IMR-90 (cell line): ENCODE measurements at regions not wholly inside any gene's neighbourhood (a gene's known extent, or its start where the extent isn't known, plus 50 kb on each side); places are given as distances from the start of the nearest gene placed in this dataset.

Experiments used
- ATAC-seq: fragments of 200-7000 bp; cut with Tn5 transposase; 2 replicates; pipeline ENCODE4 v1.9.1; 2020; ENCODE audit warnings: low read depth, mild to moderate bottlenecking, moderate library complexity
- BruUV-seq: library from RNA; stranded (reverse); fragments of 400-500 nt; replicated peaks from 2 replicates; lab custom pipeline; 2021; lab: Mats Ljungman, UMichigan
- CTCF ChIA-PET: fragments of 300-600 bp; formaldehyde crosslinking; extraction: SDS; loops from one replicate; lab custom pipeline; 2021; ENCODE audit warnings: antibody characterized with exemption; lab: Yijun Ruan, JAX
- POLR2A ChIA-PET: fragments of 300-600 bp; sonication (Branson Sonifier 250); formaldehyde crosslinking; loops from one replicate; lab custom pipeline; 2022; ENCODE audit warnings: antibody characterized with exemption; ENCODE audit not compliant: unreplicated experiment; lab: Charles Lee
- DNase-seq: peaks from one replicate; pipeline ENCODE4 v3.0.0; 2013
- H2AFZ ChIP-seq: replicated peaks from 2 replicates; pipeline ENCODE3; 2013; ENCODE audit warnings: low read length, mild to moderate bottlenecking; ENCODE audit not compliant: poor library complexity
- H2AK5ac ChIP-seq: 2 replicates; pipeline ENCODE4 v1.6.1; 2013; ENCODE audit warnings: low read depth, low read length, inconsistent platforms
- H2AK9ac ChIP-seq: replicated peaks from 2 replicates; pipeline ENCODE3; 2013; ENCODE audit warnings: mild to moderate bottlenecking, low read depth, low read length, moderate library complexity; ENCODE audit not compliant: poor library complexity
- H2BK120ac ChIP-seq: 2 replicates; pipeline ENCODE4 v1.6.1; 2013; ENCODE audit warnings: low read depth, low read length, inconsistent platforms
- H2BK15ac ChIP-seq: 3 replicates; pipeline ENCODE4 v1.6.1; 2013; ENCODE audit warnings: low read depth, low read length, inconsistent platforms
- H2BK20ac ChIP-seq: 2 replicates; pipeline ENCODE4 v1.6.1; 2013; ENCODE audit warnings: low read depth, mild to moderate bottlenecking, inconsistent platforms, low read length, moderate library complexity
- H2BK5ac ChIP-seq: 2 replicates; pipeline ENCODE4 v1.6.1; 2013; ENCODE audit warnings: mild to moderate bottlenecking, low read depth, low read length, inconsistent platforms; ENCODE audit not compliant: poor library complexity, severe bottlenecking
- H3K14ac ChIP-seq: replicated peaks from 2 replicates; pipeline ENCODE4 v1.6.1; 2013; ENCODE audit warnings: low read depth, low read length, inconsistent platforms
- H3K18ac ChIP-seq: 2 replicates; pipeline ENCODE4 v1.6.1; 2013; ENCODE audit warnings: low read depth, low read length, control low read depth
- H3K23ac ChIP-seq: 2 replicates; pipeline ENCODE4 v1.6.1; 2013; ENCODE audit warnings: low read depth, low read length, inconsistent platforms
- H3K27ac ChIP-seq: 2 replicates; pipeline ENCODE4 v1.5.1; 2013; ENCODE audit warnings: mild to moderate bottlenecking, control low read depth, low read length; ENCODE audit not compliant: insufficient read depth
- H3K27me3 ChIP-seq: 2 replicates; pipeline ENCODE4 v1.6.1; 2013; ENCODE audit warnings: low read length; ENCODE audit not compliant: control insufficient read depth, insufficient read depth
- H3K36me3 ChIP-seq: 2 replicates; pipeline ENCODE4 v1.6.1; 2013; ENCODE audit warnings: low read length, mixed read lengths; ENCODE audit not compliant: control insufficient read depth, insufficient read depth
- H3K4ac ChIP-seq: 2 replicates; pipeline ENCODE4 v1.6.1; 2013; ENCODE audit warnings: low read depth, low read length, inconsistent platforms
- H3K4me1 ChIP-seq: 2 replicates; pipeline ENCODE4 v1.6.1; 2013; ENCODE audit warnings: low read length, mixed read lengths; ENCODE audit not compliant: control insufficient read depth, insufficient read depth
- H3K4me2 ChIP-seq: 2 replicates; pipeline ENCODE4 v1.6.1; 2013; ENCODE audit warnings: low read depth, mild to moderate bottlenecking, control low read depth, low read length, moderate library complexity
- H3K4me3 ChIP-seq: 2 replicates; pipeline ENCODE4 v1.5.1; 2013; ENCODE audit warnings: low read depth, mild to moderate bottlenecking, control low read depth, low read length, moderate library complexity; ENCODE audit not compliant: insufficient read depth
- H3K56ac ChIP-seq: 2 replicates; pipeline ENCODE4 v1.6.1; 2013; ENCODE audit warnings: low read length, inconsistent platforms; ENCODE audit not compliant: insufficient read depth; ENCODE audit errors: extremely low read depth
- H3K79me1 ChIP-seq, 2 experiments: 2 replicates each; pipeline ENCODE4 v1.6.1; 2013; ENCODE audit warnings: low read length in 2 of 2, inconsistent platforms in 1 of 2, low read depth in 1 of 2
- H3K9ac ChIP-seq: 2 replicates; pipeline ENCODE4 v1.6.1; 2013; ENCODE audit warnings: low read depth, low read length, control low read depth
- H3K9me1 ChIP-seq: 2 replicates; pipeline ENCODE4 v1.6.1; 2013; ENCODE audit warnings: low read length, inconsistent platforms; ENCODE audit not compliant: insufficient read depth
- H3K9me3 ChIP-seq: 2 replicates; pipeline ENCODE4 v1.6.1; 2013; ENCODE audit warnings: low read length; ENCODE audit not compliant: control insufficient read depth, insufficient read depth
- H4K20me1 ChIP-seq: 2 replicates; pipeline ENCODE4 v1.6.1; 2013; ENCODE audit warnings: low read length, inconsistent platforms; ENCODE audit not compliant: insufficient read depth
- H4K5ac ChIP-seq: 2 replicates; pipeline ENCODE4 v1.6.1; 2013; ENCODE audit warnings: mild to moderate bottlenecking, low read depth, low read length, control low read depth
- H4K8ac ChIP-seq, 2 experiments: 2 replicates each; pipeline ENCODE4 v1.6.1; 2013; ENCODE audit warnings: low read depth in 2 of 2, low read length in 2 of 2, control low read depth in 1 of 2, inconsistent platforms in 1 of 2
- H4K91ac ChIP-seq: 2 replicates; pipeline ENCODE4 v1.6.1; 2013; ENCODE audit warnings: low read depth, low read length, inconsistent platforms; ENCODE audit not compliant: insufficient read depth
- CHD1 ChIP-seq: IDR thresholded peaks from 2 replicates; pipeline ENCODE4 v1.6.1; 2012; ENCODE audit warnings: low read depth, low read length, improper control_type of control experiment
- MXI1 ChIP-seq: IDR thresholded peaks from 2 replicates; pipeline ENCODE4 v1.6.1; 2012; ENCODE audit warnings: low read depth, mild to moderate bottlenecking, low read length, moderate library complexity, borderline replicate concordance
- NFE2L2 ChIP-seq: fragments of 150-350 bp; IDR thresholded peaks from 2 replicates; pipeline ENCODE4 v1.6.1; 2016; ENCODE audit warnings: low read depth, mild to moderate bottlenecking, low read length
- WGBS, 2 experiments: methylation state at CpG; one replicate each; pipeline versions ENCODE4 v1.1.5 to v1.1.7; 2013; ENCODE audit warnings: missing lambda C conversion rate in 2 of 2; ENCODE audit not compliant: insufficient read length in 1 of 2; ENCODE audit errors: extremely low coverage in 2 of 2; 5-methylcytosine and 5-hydroxymethylcytosine counted together
- dilution Hi-C: fragments of 300-500 bp; cut with HindIII; formaldehyde crosslinking; loops from one replicate; pipeline ENCODE4 v1.14.3; 2018; ENCODE audit warnings: low sequenced_read_pairs; ENCODE audit not compliant: unreplicated experiment
- in situ Hi-C: fragments of 300-500 bp; cut with MboI; formaldehyde crosslinking; loops from 3 replicates; pipeline ENCODE4 v1.14.3; 2019; ENCODE audit warnings: low sequenced_read_pairs, inconsistent platforms, mixed read lengths
- intact Hi-C: fragments of 100-400 bp; cut with micrococcal nuclease; formaldehyde crosslinking; loops from 2 replicates; pipeline ENCODE4 v1.10.0; 2022

DNA sequence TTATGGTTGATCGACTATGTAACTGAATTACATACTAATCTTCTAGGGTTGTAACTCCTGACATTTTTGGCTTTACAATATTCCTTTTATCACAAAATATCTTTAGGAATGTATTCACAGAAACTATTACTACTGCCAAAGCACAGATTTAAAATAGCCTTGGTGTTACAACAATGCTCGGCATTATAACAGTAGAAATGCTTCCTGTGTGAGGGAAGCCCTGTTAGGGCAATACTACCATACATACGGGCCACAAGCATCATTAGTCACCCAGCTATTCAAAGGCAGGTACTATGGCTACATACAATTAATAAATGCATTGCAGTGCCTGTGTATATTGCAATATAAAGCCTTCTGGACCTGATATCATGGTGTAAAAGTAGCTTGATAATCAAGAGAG, 517.8 kb downstream of the C12orf50 start:
- Histone ChIP-seq H3K4me3 (no peak overlapping the region), H3K14ac (no peak overlapping the region), H2AFZ (no peak overlapping the region), H3K27ac (no peak overlapping the region), H2BK120ac (no peak overlapping the region), H2AK5ac (no peak overlapping the region), H4K8ac (no peak overlapping the region), H4K20me1 (no peaks in the 10 kb centered on the region), H3K4me2 (no peak overlapping the region), H2BK15ac (no peak overlapping the region), H3K23ac (no peak overlapping the region), H2BK5ac (no peak overlapping the region), H3K9ac (no peak overlapping the region), H3K4ac (no peak overlapping the region), H2AK9ac (no peak overlapping the region), H4K5ac (no peak overlapping the region), H3K79me1 (no peaks in the 10 kb centered on the region), H3K4me1 (peaks cover 2% of the 10 kb centered on the region; the same call in 1 of the 2 replicates), H3K9me1 (no peaks in the 10 kb centered on the region), H3K56ac (no peak overlapping the region), H3K36me3 (no peaks in the 10 kb centered on the region), H3K9me3 (no peaks in the 10 kb centered on the region), H3K18ac (no peak overlapping the region), H3K27me3 (no peaks in the 10 kb centered on the region), H2BK20ac (no peak overlapping the region), H4K91ac (no peak overlapping the region)
- dilution Hi-C loops = no loop called here
- no CpG with 5 or more reads among the region's 3 CpGs for WGBS, 2 experiments
- in situ Hi-C loops = no loop called here
- no peak for ATAC-seq
- TF ChIP-seq NFE2L2 (no peak), CHD1 (no peak), MXI1 (no peak)
- intact Hi-C loops = no loop called here
- no TSS peak for BruUV-seq
- ChIA-PET CTCF (no interaction called here), POLR2A (no interaction called here)
- peak; percentile 16 for DNase-seq
